Vagina (tissue), 2 donors: ENCODE measurements at regions not wholly inside any gene's neighbourhood (a gene's known extent, or its start where the extent isn't known, plus 50 kb on each side); places are given as distances from the start of the nearest gene placed in this dataset.

Source experiments
- POLR2AphosphoS5 ChIP-seq, 2 donors: sonication (generic); formaldehyde crosslinking; IDR thresholded peaks; one replicate each; pipeline ENCODE4 v1.9.0; 2017; ENCODE audit warnings: antibody characterized with exemption in 2 of 2, mild to moderate bottlenecking in 2 of 2, low read depth in 1 of 2; ENCODE audit not compliant: insufficient read depth in 1 of 2
- TF ChIP-seq, protein P1 (sequence below), 3 experiments: fragments of 450-650 bp in 2 of 3; fragments of 200-600 bp in 1 of 3; sonication (generic) in 1 of 3; IDR thresholded peaks; one replicate each; pipeline ENCODE4 v1.5.1; 2017 to 2019; ENCODE audit warnings: antibody characterized with exemption in 3 of 3, mild to moderate bottlenecking in 2 of 3, moderate library complexity in 2 of 3

DNA sequence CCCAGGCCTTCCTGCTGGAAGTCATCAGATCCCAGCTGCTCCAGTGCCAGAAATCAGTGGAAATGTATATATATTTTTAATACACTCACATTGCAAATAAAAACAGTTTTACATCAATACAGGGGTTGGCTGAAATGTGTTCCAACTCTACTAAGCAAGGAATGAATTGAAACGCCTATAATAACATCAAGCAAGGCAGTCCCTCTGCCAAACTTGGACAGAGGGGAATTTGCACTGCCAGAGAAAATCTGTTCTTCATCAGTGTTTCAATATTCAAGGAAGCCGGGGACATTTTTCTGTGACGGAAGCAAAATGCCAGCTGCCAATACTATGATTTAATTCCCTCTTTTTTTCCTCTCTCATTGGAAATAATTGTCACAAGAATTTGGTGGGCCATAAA lies 335.3 kb downstream of the TNS1 start:
- TF ChIP-seq, protein P1, sequence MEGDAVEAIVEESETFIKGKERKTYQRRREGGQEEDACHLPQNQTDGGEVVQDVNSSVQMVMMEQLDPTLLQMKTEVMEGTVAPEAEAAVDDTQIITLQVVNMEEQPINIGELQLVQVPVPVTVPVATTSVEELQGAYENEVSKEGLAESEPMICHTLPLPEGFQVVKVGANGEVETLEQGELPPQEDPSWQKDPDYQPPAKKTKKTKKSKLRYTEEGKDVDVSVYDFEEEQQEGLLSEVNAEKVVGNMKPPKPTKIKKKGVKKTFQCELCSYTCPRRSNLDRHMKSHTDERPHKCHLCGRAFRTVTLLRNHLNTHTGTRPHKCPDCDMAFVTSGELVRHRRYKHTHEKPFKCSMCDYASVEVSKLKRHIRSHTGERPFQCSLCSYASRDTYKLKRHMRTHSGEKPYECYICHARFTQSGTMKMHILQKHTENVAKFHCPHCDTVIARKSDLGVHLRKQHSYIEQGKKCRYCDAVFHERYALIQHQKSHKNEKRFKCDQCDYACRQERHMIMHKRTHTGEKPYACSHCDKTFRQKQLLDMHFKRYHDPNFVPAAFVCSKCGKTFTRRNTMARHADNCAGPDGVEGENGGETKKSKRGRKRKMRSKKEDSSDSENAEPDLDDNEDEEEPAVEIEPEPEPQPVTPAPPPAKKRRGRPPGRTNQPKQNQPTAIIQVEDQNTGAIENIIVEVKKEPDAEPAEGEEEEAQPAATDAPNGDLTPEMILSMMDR (IDR thresholded peaks at IDR 0.05), result no peak
- TF ChIP-seq POLR2AphosphoS5 (IDR thresholded peaks at IDR 0.05; ENCODE audit: insufficient read depth in 1 of 2, low read depth in 1 of 2), result no peak
